Neural progenitor cell (in vitro differentiated cells): ENCODE measurements at regions not wholly inside any gene's neighbourhood (a gene's known extent, or its start where the extent isn't known, plus 50 kb on each side); places are given as distances from the start of the nearest gene placed in this dataset.
"Not testable (repeated sequence)": the region's sequence is repeated elsewhere in the genome, so short reads cannot be mapped to it uniquely, and the experiment has no call there.

Experiments
- DNase-seq: peaks from one replicate; pipeline ENCODE4 v3.0.0-alpha.2; 2016; ENCODE audit warnings: low spot score
- H2AFZ ChIP-seq: fragments of 200-600 bp; sonication (generic); replicated peaks from 2 replicates; pipeline ENCODE4 v1.6.1; 2016; ENCODE audit warnings: antibody characterized with exemption
- H3F3A ChIP-seq: fragments of 200-600 bp; sonication (generic); 2 replicates; pipeline ENCODE4 v1.6.1; 2016; ENCODE audit warnings: antibody characterized with exemption, low read depth
- H3K27ac ChIP-seq: fragments of 200-600 bp; sonication (generic); 2 replicates; pipeline ENCODE4 v1.5.1; 2016; ENCODE audit warnings: mild to moderate bottlenecking
- H3K27me3 ChIP-seq: fragments of 200-600 bp; sonication (generic); 2 replicates; pipeline ENCODE4 v1.6.1; 2016; ENCODE audit warnings: mild to moderate bottlenecking, moderate library complexity
- H3K36me3 ChIP-seq: fragments of 200-600 bp; sonication (generic); 2 replicates; pipeline ENCODE4 v1.5.1; 2016
- H3K4me1 ChIP-seq: fragments of 200-600 bp; sonication (generic); 2 replicates; pipeline ENCODE4 v1.6.1; 2016; ENCODE audit warnings: mixed run types
- H3K4me2 ChIP-seq: fragments of 200-600 bp; sonication (generic); 2 replicates; pipeline ENCODE4 v1.6.1; 2016
- H3K4me3 ChIP-seq: fragments of 200-600 bp; sonication (generic); 2 replicates; pipeline ENCODE4 v1.5.1; 2016
- H3K79me2 ChIP-seq: fragments of 200-600 bp; sonication (generic); 2 replicates; pipeline ENCODE4 v1.6.1; 2016; ENCODE audit warnings: low read depth
- H3K9ac ChIP-seq: fragments of 200-600 bp; sonication (generic); 2 replicates; pipeline ENCODE4 v1.6.1; 2016
- H3K9me3 ChIP-seq: fragments of 200-600 bp; sonication (generic); 2 replicates; pipeline ENCODE4 v1.5.1; 2016; ENCODE audit warnings: low read depth
- H4K20me1 ChIP-seq: fragments of 200-600 bp; sonication (generic); 2 replicates; pipeline ENCODE4 v1.6.1; 2016; ENCODE audit warnings: low read depth
- H3K27ac Mint-ChIP-seq: 3 replicates; pipeline ENCODE4 v1.8.0; 2021; ENCODE audit warnings: mixed read lengths
- H3K27me3 Mint-ChIP-seq: 2 replicates; pipeline ENCODE4 v1.8.0; 2022; ENCODE audit warnings: low read depth, mild to moderate bottlenecking, inconsistent platforms, moderate library complexity, mixed read lengths; ENCODE audit not compliant: insufficient read depth
- H3K36me3 Mint-ChIP-seq: 3 replicates; pipeline ENCODE4 v1.8.0; 2021; ENCODE audit warnings: mixed read lengths
- H3K4me1 Mint-ChIP-seq: 3 replicates; pipeline ENCODE4 v1.8.0; 2021; ENCODE audit warnings: mixed read lengths
- H3K4me3 Mint-ChIP-seq: 3 replicates; pipeline ENCODE4 v1.8.0; 2021; ENCODE audit warnings: mild to moderate bottlenecking, moderate library complexity, mixed read lengths
- H3K9me3 Mint-ChIP-seq: 3 replicates; pipeline ENCODE4 v1.8.0; 2020; ENCODE audit warnings: mixed read lengths
- EZH2 ChIP-seq: fragments of 200-600 bp; sonication (generic); IDR thresholded peaks from 2 replicates; pipeline ENCODE4 v1.6.1; 2017; ENCODE audit warnings: antibody characterized with exemption, mild to moderate bottlenecking, moderate library complexity
- EZH2phosphoT487 ChIP-seq: fragments of 200-600 bp; sonication (generic); IDR thresholded peaks from 2 replicates; pipeline ENCODE4 v1.6.1; 2017; ENCODE audit warnings: antibody characterized with exemption
- TF ChIP-seq, protein P1 (sequence below): fragments of 200-600 bp; sonication (generic); IDR thresholded peaks from 2 replicates; pipeline ENCODE4 v1.5.1; 2017; ENCODE audit warnings: antibody characterized with exemption, mild to moderate bottlenecking

DNA sequence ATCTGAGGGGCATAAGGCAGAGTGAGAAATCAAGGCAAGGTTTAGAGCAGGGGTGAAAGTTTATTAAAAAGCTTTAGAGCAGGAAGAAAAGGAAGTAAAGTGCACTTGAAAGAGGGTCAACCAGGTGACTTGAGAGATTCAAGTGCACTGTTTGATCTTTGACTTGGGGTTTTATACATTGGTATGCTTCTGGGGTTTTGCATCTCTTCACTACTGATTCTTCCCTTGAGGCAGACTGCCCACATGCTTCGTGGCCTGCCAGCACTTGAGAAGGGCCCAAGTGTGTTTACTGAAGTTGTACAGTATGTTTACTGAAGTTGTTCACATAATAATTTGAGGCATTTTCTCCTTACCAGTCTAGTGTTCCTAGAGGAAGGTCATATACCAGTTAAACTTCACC lies 367.0 kb upstream of the UBE2E2 start:
- Histone ChIP-seq H3K27ac (no peak overlapping the region), H3K9ac (no peak overlapping the region), H4K20me1 (no peaks in the 10 kb centered on the region), H3K36me3 (no peaks in the 10 kb centered on the region), H3K4me1 (no peaks in the 10 kb centered on the region), H3K4me3 (no peak overlapping the region), H3K79me2 (no peaks in the 10 kb centered on the region), H3K9me3 (no peaks in the 10 kb centered on the region), H3K27me3 (no peaks in the 10 kb centered on the region), H2AFZ (peak overlapping the region; percentile 4), H3F3A (no peaks in the 10 kb centered on the region), H3K4me2 (no peak overlapping the region)
- TF ChIP-seq EZH2phosphoT487 = no peak
- H3K27me3 Mint-ChIP-seq = no peaks in the 10 kb centered on the region
- no peak overlapping the region for H3K4me3 Mint-ChIP-seq
- no peak for DNase-seq
- peaks cover 4% of the 10 kb centered on the region for H3K4me1 Mint-ChIP-seq
- H3K27ac Mint-ChIP-seq = no peak overlapping the region
- H3K36me3 Mint-ChIP-seq = no peaks in the 10 kb centered on the region
- H3K9me3 Mint-ChIP-seq = no peaks in the 10 kb centered on the region

DNA sequence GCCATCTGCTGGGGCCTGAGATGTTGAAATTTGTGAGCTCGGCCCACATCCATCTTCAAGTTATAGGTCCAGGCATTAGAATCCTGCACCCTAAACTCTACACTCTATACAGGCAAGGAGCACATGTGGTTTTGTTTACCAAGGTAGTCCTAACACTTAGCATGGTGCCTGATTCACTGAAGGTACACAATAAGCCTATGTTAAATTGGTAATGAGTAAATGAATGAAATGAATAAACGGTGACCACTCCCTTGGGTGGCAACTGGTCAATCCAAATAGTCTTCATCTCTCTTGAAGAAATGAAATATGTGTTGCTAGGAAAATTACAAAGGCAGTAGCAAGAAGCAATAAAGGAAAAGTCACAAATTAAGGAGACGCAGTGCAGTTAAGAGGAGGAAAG lies 359.3 kb upstream of the UBE2E2 start:
- Histone ChIP-seq H3K4me2 (no peak overlapping the region), H3K4me1 (no peaks in the 10 kb centered on the region), H3F3A (no peaks in the 10 kb centered on the region), H3K36me3 (no peaks in the 10 kb centered on the region), H3K9me3 (no peaks in the 10 kb centered on the region), H3K79me2 (no peaks in the 10 kb centered on the region), H3K9ac (no peak overlapping the region), H2AFZ (no peak overlapping the region), H3K27me3 (no peaks in the 10 kb centered on the region), H3K4me3 (no peak overlapping the region), H3K27ac (no peak overlapping the region), H4K20me1 (no peaks in the 10 kb centered on the region)
- Mint-ChIP-seq H3K4me1 (no peaks in the 10 kb centered on the region), H3K4me3 (no peak overlapping the region), H3K27ac (no peak overlapping the region), H3K36me3 (no peaks in the 10 kb centered on the region), H3K9me3 (no peaks in the 10 kb centered on the region), H3K27me3 (no peaks in the 10 kb centered on the region)
- no peak for DNase-seq
- TF ChIP-seq, protein P1, sequence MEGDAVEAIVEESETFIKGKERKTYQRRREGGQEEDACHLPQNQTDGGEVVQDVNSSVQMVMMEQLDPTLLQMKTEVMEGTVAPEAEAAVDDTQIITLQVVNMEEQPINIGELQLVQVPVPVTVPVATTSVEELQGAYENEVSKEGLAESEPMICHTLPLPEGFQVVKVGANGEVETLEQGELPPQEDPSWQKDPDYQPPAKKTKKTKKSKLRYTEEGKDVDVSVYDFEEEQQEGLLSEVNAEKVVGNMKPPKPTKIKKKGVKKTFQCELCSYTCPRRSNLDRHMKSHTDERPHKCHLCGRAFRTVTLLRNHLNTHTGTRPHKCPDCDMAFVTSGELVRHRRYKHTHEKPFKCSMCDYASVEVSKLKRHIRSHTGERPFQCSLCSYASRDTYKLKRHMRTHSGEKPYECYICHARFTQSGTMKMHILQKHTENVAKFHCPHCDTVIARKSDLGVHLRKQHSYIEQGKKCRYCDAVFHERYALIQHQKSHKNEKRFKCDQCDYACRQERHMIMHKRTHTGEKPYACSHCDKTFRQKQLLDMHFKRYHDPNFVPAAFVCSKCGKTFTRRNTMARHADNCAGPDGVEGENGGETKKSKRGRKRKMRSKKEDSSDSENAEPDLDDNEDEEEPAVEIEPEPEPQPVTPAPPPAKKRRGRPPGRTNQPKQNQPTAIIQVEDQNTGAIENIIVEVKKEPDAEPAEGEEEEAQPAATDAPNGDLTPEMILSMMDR = no peak
- TF ChIP-seq EZH2phosphoT487 (no peak), EZH2 (no peak)

DNA sequence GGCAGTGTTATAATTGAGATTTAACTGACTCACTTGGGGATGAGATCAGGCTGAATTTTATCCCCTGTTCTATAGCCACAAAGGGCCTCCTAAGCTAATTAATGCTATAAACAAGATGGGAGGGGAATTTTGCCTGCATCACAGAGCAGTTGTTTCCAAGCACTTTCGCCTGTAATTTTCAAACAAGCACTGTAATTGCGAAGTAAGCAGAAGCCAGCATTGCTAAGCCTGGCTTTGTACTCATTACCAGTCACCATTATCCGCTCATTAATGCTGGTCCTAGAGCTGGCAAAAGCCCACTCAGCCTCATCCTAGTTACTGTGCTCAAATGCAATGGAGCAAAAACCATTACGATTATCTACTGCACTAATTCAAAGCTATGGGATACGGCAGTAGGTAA lies 356.6 kb upstream of the UBE2E2 start:
- H3K4me2 ChIP-seq = no peak overlapping the region
- H3K36me3 Mint-ChIP-seq = no peaks in the 10 kb centered on the region
- H3K27ac Mint-ChIP-seq = no peak overlapping the region
- H4K20me1 ChIP-seq = no peaks in the 10 kb centered on the region
- H3K27me3 Mint-ChIP-seq = no peaks in the 10 kb centered on the region
- no peaks in the 10 kb centered on the region for H3F3A ChIP-seq
- H3K79me2 ChIP-seq = no peaks in the 10 kb centered on the region
- H3K4me3 ChIP-seq = no peak overlapping the region
- H3K36me3 ChIP-seq = no peaks in the 10 kb centered on the region
- H3K4me1 ChIP-seq = no peaks in the 10 kb centered on the region
- no peak overlapping the region for H2AFZ ChIP-seq
- H3K27ac ChIP-seq = no peak overlapping the region
- no peaks in the 10 kb centered on the region for H3K27me3 ChIP-seq
- no peaks in the 10 kb centered on the region for H3K4me1 Mint-ChIP-seq
- TF ChIP-seq EZH2phosphoT487 = peak; percentile 39
- TF ChIP-seq, protein P1 = no peak
- no peaks in the 10 kb centered on the region for H3K9me3 ChIP-seq
- no peak overlapping the region for H3K4me3 Mint-ChIP-seq
- no peaks in the 10 kb centered on the region for H3K9me3 Mint-ChIP-seq
- H3K9ac ChIP-seq = no peak overlapping the region
- DNase-seq = peak; percentile 20

DNA sequence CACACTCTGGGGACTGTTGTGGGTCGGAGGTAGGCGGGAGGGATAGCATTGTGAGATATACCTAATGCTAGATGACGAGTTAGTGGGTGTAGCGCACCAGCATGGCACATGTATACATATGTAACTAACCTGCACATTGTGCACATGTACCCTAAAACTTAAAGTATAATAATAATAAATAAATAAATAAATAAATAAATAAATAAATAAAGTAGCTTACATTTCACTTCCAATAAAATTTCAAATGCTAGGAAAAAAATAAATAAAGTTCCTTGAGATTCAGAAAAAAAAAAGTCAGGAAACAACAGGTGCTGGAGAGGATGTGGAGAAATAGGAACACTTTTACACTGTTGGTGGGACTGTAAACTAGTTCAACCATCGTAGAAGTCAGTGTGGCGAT lies 353.5 kb upstream of the UBE2E2 start:
- DNase-seq, H4K20me1 ChIP-seq, H3K79me2 ChIP-seq, H3K27ac ChIP-seq, H3F3A ChIP-seq, H3K4me3 Mint-ChIP-seq, H3K4me3 ChIP-seq, H2AFZ ChIP-seq, H3K27me3 ChIP-seq, H3K9me3 Mint-ChIP-seq, H3K36me3 Mint-ChIP-seq, H3K9me3 ChIP-seq, H3K4me1 ChIP-seq, H3K27ac Mint-ChIP-seq, H3K4me2 ChIP-seq, H3K27me3 Mint-ChIP-seq, H3K4me1 Mint-ChIP-seq, H3K9ac ChIP-seq, H3K36me3 ChIP-seq: not testable (repeated sequence)
